Cardiac septum (tissue), 1 donor: ENCODE measurements at regions not wholly inside any gene's neighbourhood (a gene's known extent, or its start where the extent isn't known, plus 50 kb on each side); places are given as distances from the start of the nearest gene placed in this dataset.

Experiments
- DNase-seq: peaks from one replicate; pipeline ENCODE4 v3.0.0-alpha.2; 2020; ENCODE audit warnings: low spot score
- intact Hi-C: fragments of 100-400 bp; cut with DNase I; formaldehyde crosslinking; loops from one replicate; pipeline ENCODE4 v1.14.0; 2022
- donor health status: DM: no; HTN: no; CAD: no.

GRCh38 chr7:25913598-25914224 lies 238.3 kb upstream of the NFE2L3 start:
- no peak for DNase-seq
- intact Hi-C loops, result no loop called here

- intact Hi-C loops, result no loop called here
- no peak for DNase-seq
Observed at GRCh38 chr7:25918731-25919130, 233.3 kb upstream of the NFE2L3 start.

- intact Hi-C loops, result no loop called here
- no peak for DNase-seq
Observed at GRCh38 chr7:25922296-25922695, 229.7 kb upstream of the NFE2L3 start.

- intact Hi-C loops, result no loop called here
- no peak for DNase-seq
Observed at GRCh38 chr7:25923741-25924460, 228.1 kb upstream of the NFE2L3 start.

- intact Hi-C loops, result no loop called here
- DNase-seq, result no peak
Observed at GRCh38 chr7:25926009-25926408, 226.0 kb upstream of the NFE2L3 start.

GRCh38 chr7:25926451-25926850 lies 225.5 kb upstream of the NFE2L3 start:
- no peak for DNase-seq
- intact Hi-C loops, result no loop called here

GRCh38 chr7:25926891-25927625 lies 224.9 kb upstream of the NFE2L3 start:
- intact Hi-C loops, result no loop called here
- DNase-seq, result no peak

- intact Hi-C loops, result no loop called here
- DNase-seq, result no peak
Observed at GRCh38 chr7:25927626-25927978, 224.4 kb upstream of the NFE2L3 start.

GRCh38 chr7:25928549-25929330 lies 223.3 kb upstream of the NFE2L3 start:
- intact Hi-C loops, result no loop called here
- DNase-seq, result no peak

GRCh38 chr7:25929448-25929847 lies 222.6 kb upstream of the NFE2L3 start:
- no peak for DNase-seq

GRCh38 chr7:25930492-25931048 lies 221.4 kb upstream of the NFE2L3 start:
- no peak for DNase-seq
- intact Hi-C loops, result no loop called here

More at GRCh38 chr7:25929448-25929847, 222.6 kb upstream of the NFE2L3 start:
- intact Hi-C loops, result no loop called here

GRCh38 chr7:25931156-25931555 lies 220.8 kb upstream of the NFE2L3 start:
- DNase-seq, result no peak
- intact Hi-C loops, result no loop called here

GRCh38 chr7:25933921-25934320 lies 218.1 kb upstream of the NFE2L3 start:
- no peak for DNase-seq
- intact Hi-C loops, result no loop called here

GRCh38 chr7:25940086-25940906 lies 211.7 kb upstream of the NFE2L3 start:
- DNase-seq, result no peak

GRCh38 chr7:25944777-25945515 lies 207.1 kb upstream of the NFE2L3 start:
- DNase-seq, result no peak

More at GRCh38 chr7:25940086-25940906, 211.7 kb upstream of the NFE2L3 start:
- intact Hi-C loops, result no loop called here

GRCh38 chr7:25945608-25946007 lies 206.4 kb upstream of the NFE2L3 start:
- intact Hi-C loops, result no loop called here
- DNase-seq, result no peak

More at GRCh38 chr7:25944777-25945515, 207.1 kb upstream of the NFE2L3 start:
- intact Hi-C loops, result no loop called here

GRCh38 chr7:25946181-25946580 lies 205.8 kb upstream of the NFE2L3 start:
- intact Hi-C loops, result no loop called here

More at GRCh38 chr7:25946181-25946580, 205.8 kb upstream of the NFE2L3 start:
- DNase-seq, result no peak
